OCI-LY3 (cell line): ENCODE measurements at regions not wholly inside any gene's neighbourhood (a gene's known extent, or its start where the extent isn't known, plus 50 kb on each side); places are given as distances from the start of the nearest gene placed in this dataset.

Experiments
- CTCF ChIP-seq: fragments of 200-600, 300-600 bp; sonication (generic); IDR thresholded peaks from 2 replicates; pipeline ENCODE4 v1.5.1; 2014; ENCODE audit warnings: antibody characterized with exemption, low read length, low read depth
- EZH2phosphoT487 ChIP-seq: fragments of 200-600 bp; shearing (Covaris generic); IDR thresholded peaks from 2 replicates; pipeline ENCODE4 v1.6.1; 2018; ENCODE audit warnings: antibody characterized with exemption, mixed run types, low read depth

- TF ChIP-seq CTCF (peak; percentile 23; the same call in 1 of the 2 replicates), EZH2phosphoT487 (no peak)
Observed at GRCh38 chr1:195663549-195664280, 944.5 kb downstream of the KCNT2 start.
